ENCODE measurements at regions not wholly inside any gene's neighbourhood (a gene's known extent, or its start where the extent isn't known, plus 50 kb on each side); places are given as distances from the start of the nearest gene placed in this dataset.
A peak's percentile ranks its signal among the peaks of the same experiment; 100 is the strongest.
"Not testable (repeated sequence)": the region's sequence is repeated elsewhere in the genome, so short reads cannot be mapped to it uniquely, and the experiment has no call there.

DNA sequence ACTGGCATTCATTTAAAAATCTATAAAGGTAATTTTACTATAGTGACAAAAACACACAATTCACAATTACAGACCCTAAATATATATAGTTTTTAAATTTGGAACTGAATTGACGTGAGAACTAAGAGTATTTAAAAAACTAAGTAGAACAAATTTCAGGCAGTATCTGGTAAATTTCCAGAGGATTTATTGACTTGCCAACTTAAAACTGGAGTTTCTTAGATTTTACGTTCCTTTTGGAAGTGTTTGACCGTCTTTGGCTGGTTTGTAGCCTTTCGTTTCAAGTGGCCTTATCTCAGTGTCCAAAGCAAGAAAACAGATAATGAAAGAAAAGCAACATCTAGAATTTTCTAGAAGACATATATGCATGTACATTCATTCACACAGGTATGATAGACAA, 234.4 kb upstream of the VLDLR start:
- WGBS, 2 donors: 78 to 91% methylated on average over 4 of the region's 4 CpGs
- TF ChIP-seq, protein P1, sequence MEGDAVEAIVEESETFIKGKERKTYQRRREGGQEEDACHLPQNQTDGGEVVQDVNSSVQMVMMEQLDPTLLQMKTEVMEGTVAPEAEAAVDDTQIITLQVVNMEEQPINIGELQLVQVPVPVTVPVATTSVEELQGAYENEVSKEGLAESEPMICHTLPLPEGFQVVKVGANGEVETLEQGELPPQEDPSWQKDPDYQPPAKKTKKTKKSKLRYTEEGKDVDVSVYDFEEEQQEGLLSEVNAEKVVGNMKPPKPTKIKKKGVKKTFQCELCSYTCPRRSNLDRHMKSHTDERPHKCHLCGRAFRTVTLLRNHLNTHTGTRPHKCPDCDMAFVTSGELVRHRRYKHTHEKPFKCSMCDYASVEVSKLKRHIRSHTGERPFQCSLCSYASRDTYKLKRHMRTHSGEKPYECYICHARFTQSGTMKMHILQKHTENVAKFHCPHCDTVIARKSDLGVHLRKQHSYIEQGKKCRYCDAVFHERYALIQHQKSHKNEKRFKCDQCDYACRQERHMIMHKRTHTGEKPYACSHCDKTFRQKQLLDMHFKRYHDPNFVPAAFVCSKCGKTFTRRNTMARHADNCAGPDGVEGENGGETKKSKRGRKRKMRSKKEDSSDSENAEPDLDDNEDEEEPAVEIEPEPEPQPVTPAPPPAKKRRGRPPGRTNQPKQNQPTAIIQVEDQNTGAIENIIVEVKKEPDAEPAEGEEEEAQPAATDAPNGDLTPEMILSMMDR (IDR thresholded peaks at IDR 0.05): no peak
- no peak for FAIRE-seq
- no peak for ATAC-seq
- Histone ChIP-seq H3K36me3 (no peaks in the 10 kb centered on the region), H3K27ac (no peak overlapping the region), H3K27me3 (no peaks in the 10 kb centered on the region), H3K9me3 (no peaks in the 10 kb centered on the region), H3K4me1 (no peaks in the 10 kb centered on the region), H3K4me3 (no peak overlapping the region)
- no peak for DNase-seq
- intact Hi-C loops (cut with DNase I): no loop called here

DNA sequence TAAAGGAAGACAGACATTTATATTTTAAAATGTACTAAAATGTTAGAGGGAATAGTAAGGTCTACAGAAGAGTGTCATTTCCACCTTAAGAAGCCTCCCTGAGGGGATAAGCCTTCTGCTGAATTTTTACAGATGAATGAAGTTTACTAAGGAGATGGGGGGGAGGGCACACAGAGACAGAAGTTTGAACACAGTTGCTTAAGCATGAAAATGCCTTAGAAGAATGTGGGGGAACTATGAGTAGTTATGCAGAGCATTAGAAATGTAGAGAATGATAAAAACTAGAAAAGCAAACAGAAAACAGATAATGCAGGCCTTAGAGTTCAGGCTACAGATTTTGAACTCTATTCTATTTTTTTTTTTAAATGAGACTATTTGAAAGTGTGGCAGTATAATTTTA, 232.2 kb upstream of the VLDLR start:
- intact Hi-C loops (cut with DNase I): no loop called here
- TF ChIP-seq, protein P1 (IDR thresholded peaks at IDR 0.05): no peak
- DNase-seq (no peak), ATAC-seq (no peak), FAIRE-seq (no peak)
- no peaks in the 10 kb centered on the region for H3K27me3 ChIP-seq
- H3K27ac ChIP-seq: no peak overlapping the region
- no peak overlapping the region for H3K4me3 ChIP-seq
- H3K9me3 ChIP-seq: no peaks in the 10 kb centered on the region
- no peaks in the 10 kb centered on the region for H3K36me3 ChIP-seq
- H3K4me1 ChIP-seq: no peaks in the 10 kb centered on the region

DNA sequence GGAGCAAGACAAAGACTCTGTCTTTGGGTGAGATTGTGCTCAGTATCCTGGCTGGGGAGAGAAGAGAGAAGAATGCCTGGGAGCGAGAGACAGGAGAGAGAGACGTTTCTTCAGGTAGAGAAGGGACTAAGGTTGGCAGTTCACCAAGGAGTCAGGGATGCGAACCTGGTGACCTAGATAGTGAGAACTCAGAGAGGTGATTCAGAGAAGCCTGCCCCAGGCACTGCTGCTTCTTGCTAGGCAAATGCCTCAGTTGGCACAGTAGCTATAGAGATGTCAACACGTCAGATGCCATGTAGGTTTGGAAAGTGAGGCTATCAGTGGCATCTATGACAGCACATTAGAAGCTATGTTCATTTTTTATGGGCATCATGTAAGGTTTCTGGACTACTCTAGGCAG, 231.6 kb upstream of the VLDLR start:
- no peaks in the 10 kb centered on the region for H3K36me3 ChIP-seq
- no peak overlapping the region for H3K27ac ChIP-seq
- H3K4me3 ChIP-seq: no peak overlapping the region
- FAIRE-seq (no peak), DNase-seq (no peak), ATAC-seq (no peak)
- no peaks in the 10 kb centered on the region for H3K27me3 ChIP-seq
- H3K9me3 ChIP-seq: no peaks in the 10 kb centered on the region
- TF ChIP-seq, protein P1 (IDR thresholded peaks at IDR 0.05): no peak
- intact Hi-C loops (cut with DNase I): no loop called here
- WGBS, 2 donors: 85 to 88% methylated on average over 4 of the region's 4 CpGs
- no peaks in the 10 kb centered on the region for H3K4me1 ChIP-seq

DNA sequence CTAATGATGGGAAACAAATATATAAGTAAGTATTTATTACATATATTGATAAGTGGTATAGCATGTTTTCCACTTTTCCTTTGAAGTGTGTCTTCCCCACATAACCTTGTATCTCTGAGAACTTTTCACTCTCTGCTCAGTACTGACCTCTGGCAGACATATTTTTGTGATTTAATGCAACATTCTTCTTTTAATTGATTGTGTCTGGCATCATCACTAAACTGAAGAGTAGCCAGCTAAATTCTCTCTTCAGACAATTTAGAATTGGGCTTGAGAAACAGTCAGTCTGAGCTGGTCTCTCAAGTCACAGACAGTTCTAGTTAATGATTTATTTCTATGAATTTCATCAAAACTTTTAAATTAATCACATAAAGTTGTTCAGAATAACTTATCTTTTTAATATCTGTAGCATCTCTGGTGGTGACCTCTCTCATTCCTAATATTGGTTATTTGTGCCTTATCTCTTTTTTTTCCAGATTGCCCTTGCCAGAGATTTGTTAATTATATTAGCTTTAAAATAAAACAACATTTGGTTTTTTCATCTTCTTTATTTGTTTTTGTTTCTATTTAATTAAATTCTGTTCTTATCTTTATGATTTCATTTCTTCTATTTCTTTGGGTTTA, 230.0 kb upstream of the VLDLR start:
- H3K4me3 ChIP-seq; H3K9me3 ChIP-seq; H3K36me3 ChIP-seq; H3K27ac ChIP-seq; intact Hi-C loops (cut with DNase I); ATAC-seq; H3K4me1 ChIP-seq; DNase-seq; H3K27me3 ChIP-seq: not testable (repeated sequence)
- FAIRE-seq: peak; percentile 59

DNA sequence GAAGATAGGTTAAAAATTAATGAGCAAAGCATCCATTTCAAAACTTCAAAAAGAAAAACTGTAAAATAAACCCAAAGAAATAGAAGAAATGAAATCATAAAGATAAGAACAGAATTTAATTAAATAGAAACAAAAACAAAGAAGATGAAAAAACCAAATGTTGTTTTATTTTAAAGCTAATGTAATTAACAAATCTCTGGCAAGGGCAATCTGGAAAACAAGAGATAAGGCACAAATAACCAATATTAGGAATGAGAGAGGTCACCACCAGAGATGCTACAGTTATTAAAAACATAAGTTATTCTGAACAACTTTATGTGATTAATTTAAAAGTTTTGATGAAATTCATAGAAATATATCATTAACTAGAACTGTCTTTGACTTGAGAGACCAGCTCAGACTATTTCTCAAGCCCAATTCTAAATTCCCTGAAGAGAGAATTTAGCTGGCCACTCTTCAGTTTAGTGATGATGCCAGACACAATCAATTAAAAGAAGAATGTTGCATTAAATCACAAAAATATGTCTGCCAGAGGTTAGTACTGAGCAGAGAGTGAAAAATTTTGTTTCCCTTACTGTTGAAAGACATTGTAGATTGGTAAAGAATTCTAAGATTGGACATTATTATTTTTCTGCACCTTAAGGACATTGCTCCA, 227.4 kb upstream of the VLDLR start:
- ATAC-seq; H3K4me1 ChIP-seq; H3K4me3 ChIP-seq; H3K27ac ChIP-seq; DNase-seq; intact Hi-C loops (cut with DNase I); H3K36me3 ChIP-seq; H3K9me3 ChIP-seq; H3K27me3 ChIP-seq: not testable (repeated sequence)
- FAIRE-seq: peak; percentile 45

DNA sequence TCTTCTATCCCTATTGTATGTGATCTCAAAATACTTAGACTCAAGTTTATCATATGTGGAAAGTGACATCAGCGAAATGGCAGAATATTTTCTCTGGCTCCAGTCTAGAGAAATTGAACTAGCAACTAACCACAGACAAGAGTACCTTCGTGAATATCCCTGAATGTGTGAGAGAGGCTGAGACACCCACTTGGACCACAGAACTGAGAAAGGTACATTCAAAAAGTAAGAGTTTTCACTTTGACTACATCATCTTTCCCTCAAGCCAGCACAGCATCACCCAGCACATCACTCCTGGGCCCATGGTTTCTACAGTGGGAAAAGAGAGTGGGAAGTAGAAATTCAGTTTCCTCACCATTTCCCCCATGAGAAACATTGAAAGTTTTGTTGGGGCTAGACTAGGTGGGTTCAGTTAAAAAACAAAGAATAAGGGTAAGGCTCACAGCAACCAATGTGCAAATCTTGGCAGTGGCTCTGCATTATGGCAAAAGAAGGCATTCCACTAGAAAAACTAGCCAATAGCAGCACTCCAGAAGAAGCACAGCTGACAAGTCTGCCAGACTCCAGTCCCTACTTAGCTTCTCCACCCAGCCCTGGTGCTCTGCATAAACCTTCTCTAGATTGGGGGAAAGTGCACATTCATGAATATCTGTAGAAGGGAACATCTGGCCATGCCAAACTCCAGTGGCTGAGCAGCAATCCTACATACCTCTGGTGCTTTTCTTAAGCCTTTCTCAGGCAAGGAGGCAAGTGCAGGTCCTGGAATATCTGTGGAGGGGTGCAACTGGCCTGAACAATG, 225.6 kb upstream of the VLDLR start:
- no peak for ATAC-seq
- no peak for FAIRE-seq
- WGBS, 2 donors: 90 to 91% methylated on average over 2 of the region's 2 CpGs
- Histone ChIP-seq H3K36me3 (no peaks in the 10 kb centered on the region), H3K9me3 (no peaks in the 10 kb centered on the region), H3K27me3 (no peaks in the 10 kb centered on the region), H3K4me3 (no peak overlapping the region), H3K4me1 (no peaks in the 10 kb centered on the region), H3K27ac (no peak overlapping the region)
- no peak for DNase-seq
- TF ChIP-seq, protein P1 (IDR thresholded peaks at IDR 0.05): no peak
- intact Hi-C loops (cut with DNase I): no loop called here

Data from pancreas (tissue), 10 donors.